HG02571 (cell line): ENCODE measurements at regions not wholly inside any gene's neighbourhood (a gene's known extent, or its start where the extent isn't known, plus 50 kb on each side); places are given as distances from the start of the nearest gene placed in this dataset.

Experiments used
- ATAC-seq: cut with Tn5 transposase; IDR thresholded peaks from one replicate; pipeline ENCODE4 v1.9.1; 2021; ENCODE audit warnings: mild to moderate bottlenecking, moderate library complexity; ENCODE audit not compliant: unreplicated experiment

DNA sequence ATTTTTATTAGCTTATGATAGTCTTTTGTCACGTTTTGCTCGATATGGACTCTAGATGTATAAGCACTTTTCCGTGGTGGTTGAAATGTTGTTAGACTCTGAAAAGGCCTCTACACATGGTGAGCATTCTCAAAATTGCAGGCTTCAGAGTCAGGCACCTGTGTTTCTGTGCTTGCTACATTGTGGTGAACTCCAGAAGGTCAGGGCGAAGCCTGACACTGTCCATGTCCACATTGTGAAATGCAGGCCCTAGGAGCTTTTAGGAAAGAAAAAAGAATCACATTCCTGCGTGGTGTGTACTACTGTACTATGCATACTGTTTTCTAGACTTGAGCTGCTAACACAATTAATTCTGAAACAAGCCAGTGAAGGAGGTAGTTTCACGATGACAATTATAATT lies 86.3 kb downstream of the HS3ST1 start:
- ATAC-seq, result no peak

DNA sequence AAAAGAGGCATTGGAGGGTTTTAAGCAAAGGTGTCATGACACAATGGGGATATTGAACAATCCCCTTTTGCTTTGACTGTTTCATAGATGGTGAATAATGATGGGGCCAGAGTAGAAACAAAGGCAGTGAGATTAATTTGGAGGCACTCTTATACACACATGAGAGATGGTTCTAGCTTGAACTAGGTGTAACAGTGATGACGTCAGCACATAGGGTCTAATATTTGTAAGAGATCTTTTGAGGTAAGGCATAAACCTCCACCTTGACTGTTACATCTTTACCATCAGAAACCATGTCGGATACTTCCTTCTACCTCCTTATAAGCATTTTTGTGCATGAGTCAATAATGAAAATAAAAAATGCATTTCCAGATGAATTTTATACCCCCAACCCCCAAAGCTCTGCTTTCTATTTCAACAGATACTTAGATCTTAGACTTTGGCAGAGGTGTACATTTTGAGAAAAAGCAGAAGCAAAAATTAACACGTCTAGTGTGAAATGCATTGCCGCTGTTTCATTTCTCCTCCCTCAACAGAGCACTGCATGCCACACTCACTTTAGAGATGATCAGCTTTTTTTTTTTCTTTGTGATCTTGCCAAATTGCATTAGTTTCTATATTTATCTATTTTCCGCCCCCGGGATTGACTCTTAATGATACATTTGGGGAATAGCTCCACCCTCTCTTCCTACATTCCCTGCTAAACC lies 87.2 kb downstream of the HS3ST1 start:
- ATAC-seq, result no peak

DNA sequence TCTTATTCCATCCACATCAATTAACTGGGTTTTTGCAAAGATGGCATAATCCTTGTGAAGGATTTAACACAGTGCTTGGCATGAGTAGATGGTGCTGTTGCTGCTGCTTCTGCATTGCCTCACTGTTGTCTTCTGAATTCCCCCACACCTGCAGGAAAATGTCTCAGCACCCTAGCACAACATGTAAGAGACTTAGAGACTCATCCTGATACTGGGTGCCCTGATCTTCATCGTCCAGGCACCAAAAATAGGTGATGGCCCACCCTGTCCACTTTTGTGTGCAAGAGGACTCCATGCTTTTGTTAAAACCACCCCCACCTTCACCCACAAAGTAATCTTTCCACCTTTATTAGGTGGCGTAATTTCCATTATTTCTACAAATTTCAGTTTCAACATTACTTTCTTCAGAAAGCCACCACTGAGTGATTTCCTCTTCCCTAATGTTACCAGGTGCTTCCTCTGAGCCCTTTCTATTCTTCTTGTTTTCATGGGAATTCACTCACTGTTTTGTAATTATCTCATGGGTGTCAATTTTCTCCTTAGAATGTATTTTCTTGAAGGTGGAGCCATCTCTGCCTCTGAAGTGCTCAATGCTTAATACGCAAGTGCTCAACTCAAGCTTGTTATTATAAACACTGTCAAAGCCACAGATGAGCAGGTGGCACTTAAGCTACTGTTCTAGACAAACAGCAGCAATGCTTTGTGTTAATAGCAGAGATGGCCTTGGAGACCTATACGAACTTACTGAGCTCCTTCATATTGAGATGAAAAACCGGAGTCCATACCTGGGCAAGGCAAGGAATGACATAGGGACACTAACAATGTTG lies 89.5 kb downstream of the HS3ST1 start:
- no peak for ATAC-seq

DNA sequence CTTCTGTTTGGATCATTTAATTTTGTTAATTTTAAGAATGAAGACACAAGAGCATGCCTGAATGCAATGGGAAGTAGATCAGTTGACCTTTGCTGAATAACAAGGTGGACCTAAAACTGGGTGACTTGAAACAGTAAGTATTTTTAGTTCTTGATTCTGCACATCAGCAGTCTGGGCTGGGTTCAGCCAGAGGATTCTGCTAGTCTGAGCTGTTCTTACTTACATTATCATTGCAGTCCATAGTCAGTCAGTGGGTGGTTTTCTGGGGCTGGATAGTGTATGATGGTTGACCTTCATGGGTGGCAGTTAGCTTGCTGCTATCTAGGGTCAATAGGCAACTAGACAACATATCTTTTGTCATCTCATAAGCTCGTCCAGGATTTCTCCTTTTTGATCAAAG lies 91.4 kb downstream of the HS3ST1 start:
- ATAC-seq, result no peak

DNA sequence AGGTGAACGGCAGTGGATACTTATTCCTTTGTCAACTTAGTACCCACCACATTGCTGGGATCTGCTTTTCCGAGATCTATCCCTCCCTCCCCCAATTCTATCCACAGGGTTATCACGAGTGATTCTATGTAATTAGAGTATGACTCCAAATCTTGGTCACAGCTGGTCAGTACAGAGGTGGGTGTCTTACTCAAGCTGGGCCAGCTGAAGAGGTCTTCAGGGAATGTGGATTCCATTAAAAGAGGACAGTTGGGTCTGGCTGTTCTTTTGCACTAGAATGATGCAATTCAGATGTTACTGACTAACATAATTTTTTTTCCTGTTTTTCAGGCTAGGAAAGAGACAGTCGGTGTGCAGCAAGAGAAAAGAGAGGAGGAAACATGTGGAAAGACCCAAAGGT lies 92.3 kb downstream of the HS3ST1 start:
- no peak for ATAC-seq

DNA sequence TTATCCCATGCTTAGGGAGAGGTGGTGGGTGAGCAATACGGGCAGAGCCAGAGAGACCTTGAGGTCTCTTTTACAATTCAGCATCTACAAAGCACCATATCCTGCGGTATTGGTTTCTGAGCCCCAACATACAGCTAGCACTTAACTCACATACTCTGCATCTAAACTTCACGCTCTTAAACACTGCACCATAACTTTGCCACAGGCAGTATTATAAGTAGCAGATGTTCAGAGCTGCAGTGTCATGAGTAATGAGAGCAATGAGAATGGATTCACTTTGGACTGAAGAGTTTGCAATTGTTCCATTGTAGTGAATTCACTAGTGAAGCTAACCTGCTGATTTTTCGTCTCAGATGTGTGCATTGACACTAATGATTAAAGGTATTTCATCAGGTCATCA lies 93.8 kb downstream of the HS3ST1 start:
- no peak for ATAC-seq

DNA sequence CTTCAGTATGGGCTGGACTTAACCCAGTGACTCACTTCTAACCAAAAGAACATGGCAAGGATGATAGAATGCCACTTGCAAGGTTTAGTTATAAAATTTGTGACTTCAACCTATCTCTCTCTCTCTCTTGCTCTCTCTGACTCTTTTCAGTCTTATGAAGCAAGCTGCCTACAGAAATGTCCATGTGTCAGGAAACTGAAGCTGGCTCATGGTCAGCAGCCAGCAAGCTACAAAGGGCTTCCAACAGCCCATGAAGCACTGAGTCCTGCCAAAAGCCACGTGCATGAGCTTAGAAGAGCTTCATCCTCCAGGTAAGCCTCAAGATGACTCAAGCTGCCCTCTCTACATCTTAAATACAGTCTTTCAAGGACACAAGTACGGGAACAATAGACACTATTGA lies 100.3 kb downstream of the HS3ST1 start:
- ATAC-seq, result no peak

DNA sequence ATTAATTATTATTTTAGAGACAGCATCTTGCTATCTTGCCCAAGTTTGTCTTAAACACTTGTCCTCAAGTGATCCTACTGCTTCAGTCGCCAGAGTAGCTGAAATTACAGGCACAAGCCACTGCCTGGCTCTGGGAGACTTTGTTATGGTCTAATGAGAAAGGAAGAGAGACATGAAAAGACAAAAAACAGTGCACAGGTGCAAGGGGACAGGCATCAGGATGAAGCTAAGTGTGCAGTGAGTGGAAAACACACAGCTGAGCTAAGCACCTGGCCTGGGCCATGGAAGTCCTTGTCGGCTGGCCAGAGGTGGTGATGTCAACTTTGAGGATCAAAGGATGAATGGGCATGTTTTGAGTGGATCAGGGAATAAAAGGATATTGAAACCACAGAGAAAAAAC lies 102.7 kb downstream of the HS3ST1 start:
- ATAC-seq, result no peak

DNA sequence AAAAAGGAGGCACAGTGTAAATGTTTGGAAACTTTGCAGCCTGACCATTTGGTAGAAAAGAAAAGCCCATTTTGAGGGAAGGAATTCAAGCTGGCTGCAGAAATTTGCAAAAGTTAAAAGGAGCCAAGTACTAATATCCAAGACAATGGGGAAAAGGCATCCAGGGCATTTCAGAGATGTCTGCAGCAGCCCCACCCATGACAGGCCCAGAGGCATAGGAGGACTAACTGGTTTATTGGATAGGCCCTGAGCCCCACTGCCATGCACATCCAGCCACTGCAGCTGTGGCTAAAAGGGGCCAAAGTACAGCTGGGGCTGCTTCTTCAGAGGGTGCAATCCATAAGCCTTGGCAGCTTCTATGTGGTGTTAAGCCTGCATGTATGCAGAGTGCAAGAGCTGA lies 104.9 kb downstream of the HS3ST1 start:
- no peak for ATAC-seq

DNA sequence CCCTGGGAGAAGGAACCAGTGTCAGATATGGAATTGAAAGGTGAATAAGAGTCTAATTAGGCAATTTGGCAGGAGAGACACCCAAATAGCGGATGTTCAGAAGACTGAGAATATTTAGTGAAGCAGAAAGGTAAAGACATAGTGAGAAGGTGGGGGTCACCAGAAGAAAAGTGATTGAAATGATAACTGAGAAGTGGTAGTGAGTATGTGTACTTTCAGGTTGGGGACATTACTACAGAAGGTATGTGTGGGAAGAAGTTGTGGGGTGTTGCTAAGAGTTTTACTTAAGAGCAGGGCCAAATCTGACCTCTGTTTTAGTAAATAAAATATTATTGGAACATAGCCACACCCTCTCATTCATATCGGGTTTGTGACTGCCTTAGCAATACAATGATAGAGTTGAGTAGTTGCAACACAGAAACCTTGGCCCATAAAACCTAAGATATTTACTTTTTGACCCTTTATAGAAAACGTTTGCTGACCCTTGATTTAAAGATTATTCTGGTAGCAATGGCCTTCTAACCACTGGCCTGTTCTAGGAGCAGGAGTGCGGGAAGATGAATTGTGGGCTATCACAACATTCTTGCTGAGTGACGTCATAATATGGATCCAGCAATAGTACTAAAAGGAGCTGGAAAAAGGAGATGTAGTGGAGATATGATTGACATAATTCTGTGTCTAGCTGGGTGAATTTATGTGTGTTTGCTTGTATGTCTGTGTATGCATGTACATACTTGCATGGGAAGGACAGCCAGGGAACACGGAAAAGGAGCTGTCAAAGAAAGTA lies 115.3 kb downstream of the HS3ST1 start:
- ATAC-seq, result no peak

DNA sequence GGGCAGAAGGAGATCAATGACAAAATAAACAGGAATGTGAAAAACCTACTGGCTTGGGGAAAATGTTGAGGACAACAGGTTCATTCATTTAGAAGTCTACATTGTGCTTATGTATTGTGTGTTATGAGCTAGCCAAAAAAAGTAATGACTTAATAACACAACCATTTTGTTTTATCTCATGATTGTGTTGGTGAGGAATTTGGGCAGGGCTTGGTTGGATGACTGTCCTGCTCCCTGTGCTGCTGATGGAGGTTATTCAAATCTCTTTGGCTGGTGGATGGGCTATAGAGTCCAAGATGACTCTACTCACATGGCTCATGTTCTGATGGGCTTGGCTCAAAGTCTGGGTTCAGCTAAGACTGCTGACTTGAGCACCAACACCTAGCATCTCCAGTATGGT lies 116.3 kb downstream of the HS3ST1 start:
- ATAC-seq, result no peak

DNA sequence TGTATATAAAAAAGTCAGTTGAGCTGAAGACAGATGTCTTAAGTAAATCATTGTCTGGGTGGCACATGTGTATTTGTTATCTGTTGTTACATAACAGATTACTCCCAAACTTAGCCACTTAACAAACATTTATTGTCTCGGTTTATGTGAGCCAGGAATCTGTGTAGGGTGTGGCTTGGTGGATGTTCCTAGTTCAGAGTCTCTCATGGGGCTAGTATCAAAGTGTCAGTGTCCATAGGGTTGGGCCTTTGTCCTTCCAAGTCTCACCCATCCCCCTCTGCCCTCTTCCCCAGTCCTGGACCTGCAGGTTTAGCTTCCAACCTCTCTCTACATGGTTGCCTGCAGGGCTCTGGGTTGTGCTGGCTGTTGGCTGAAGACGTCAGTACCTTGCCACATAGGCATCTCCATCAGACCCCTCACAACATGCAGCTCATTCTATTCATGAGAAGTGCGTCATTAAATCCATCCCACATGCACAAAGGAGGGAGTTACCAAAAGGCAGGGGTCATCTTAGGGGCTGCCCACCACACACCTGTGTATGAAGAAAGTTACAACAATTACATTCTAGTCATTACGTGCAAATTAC lies 127.5 kb downstream of the HS3ST1 start:
- ATAC-seq, result no peak

DNA sequence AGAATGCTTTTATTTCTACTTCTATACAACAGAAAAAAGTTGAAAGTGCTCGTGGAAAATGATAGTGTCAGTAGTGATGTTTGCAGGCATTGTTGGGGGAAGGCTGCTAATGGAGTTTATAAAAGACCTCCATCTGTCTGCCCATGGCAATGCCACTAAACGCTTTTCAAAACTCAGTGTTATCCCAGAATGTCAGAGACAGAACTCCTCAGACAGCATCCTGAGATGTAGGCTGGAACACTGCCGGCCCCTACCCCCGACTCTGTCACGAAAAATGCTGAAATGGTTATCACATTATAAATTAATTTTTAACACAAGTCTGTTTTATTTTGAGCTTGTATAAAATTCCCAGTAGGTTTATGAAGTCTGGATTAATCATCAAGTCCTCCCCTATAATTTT lies 128.9 kb downstream of the HS3ST1 start:
- no peak for ATAC-seq

DNA sequence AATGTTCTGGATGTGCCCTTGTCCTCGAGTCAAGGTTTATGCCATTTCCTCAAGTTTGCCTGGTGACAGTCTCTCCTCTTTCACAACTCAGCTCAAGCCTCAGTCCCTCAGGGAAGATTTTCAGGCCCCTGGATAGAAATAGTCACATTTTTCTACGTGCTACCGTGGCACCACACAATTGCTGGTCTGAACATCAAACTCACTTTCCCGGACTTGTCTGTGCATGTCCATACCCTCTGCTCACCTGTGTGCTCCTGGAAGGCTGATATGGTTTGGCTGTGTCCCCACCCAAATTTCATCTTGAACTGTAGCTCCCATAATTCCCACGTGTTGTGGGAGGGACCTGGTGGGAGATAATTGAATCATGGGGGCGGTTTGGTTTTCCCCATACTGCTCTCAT lies 129.7 kb downstream of the HS3ST1 start:
- no peak for ATAC-seq

DNA sequence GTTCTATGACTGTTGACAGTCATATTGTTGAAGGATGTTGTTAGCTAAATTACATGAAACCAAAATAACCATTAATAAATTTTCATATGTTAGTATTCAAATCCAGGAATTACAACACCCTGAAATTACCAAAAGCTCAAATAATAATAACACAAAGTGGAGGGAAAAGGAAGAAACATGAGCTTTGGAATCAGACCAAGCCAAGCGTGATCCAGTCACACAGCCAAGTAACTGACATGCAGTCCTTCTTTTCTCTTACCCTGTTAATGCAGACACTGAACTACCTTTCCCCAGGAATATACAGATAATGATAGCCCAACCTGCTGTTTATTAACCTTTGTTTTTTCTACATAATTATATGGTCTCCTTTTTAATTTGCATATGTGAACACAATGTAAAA lies 130.2 kb downstream of the HS3ST1 start:
- no peak for ATAC-seq

DNA sequence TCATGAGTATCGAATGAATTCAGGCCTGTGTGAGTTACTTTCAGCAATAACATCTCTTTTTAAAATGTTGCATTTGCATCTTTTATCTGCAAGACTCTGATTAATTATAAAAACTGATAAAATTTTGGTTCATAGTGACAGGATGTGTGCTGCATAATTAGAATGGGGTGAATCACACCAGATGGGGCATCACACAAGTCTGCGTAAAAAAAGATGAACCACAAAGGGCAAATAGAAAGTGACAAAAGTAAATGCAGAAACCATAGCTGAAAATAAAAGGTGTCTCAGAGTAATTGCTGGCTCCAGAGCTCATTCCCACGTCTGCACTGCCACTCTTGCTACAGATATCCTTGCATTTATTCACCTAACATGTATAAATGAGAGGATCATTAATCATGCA lies 131.1 kb downstream of the HS3ST1 start:
- no peak for ATAC-seq

DNA sequence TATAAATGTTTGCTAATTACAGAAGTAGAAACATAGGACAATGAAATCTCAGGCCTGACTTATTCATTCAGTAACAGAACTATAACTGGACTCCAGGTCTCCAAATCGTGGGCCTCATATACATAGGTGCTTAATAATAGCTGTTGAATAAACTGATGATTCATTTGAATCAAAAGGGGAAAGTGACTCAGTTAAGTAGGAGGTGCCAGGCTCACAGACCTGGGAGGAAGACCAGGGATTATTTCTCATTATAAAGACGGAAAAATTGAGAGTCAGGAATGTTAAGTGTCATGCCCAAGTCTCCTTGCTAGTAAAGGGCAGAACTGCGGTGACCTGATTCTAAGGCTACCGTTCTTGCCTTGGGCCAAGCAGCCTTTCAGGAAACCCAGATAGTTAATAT lies 131.5 kb downstream of the HS3ST1 start:
- no peak for ATAC-seq

DNA sequence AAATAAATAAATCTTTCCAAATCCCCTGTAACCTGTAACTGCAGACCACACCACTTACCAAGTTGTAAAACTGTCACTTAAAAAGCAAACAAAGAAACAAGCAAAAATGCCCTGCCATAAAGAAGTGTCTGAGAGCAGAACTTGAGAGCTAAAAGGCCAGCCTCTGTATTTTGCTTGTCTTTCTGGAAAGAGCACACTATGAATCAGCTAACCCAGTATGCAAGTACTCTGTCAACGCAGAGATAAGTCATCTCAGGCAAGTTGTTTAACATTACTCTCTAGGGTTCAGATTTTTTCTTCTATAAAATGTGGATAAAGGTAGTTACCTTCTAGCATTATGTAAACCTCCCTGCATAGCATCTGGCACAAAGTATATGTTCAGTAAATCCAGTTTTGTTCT lies 134.8 kb downstream of the HS3ST1 start:
- ATAC-seq, result no peak

DNA sequence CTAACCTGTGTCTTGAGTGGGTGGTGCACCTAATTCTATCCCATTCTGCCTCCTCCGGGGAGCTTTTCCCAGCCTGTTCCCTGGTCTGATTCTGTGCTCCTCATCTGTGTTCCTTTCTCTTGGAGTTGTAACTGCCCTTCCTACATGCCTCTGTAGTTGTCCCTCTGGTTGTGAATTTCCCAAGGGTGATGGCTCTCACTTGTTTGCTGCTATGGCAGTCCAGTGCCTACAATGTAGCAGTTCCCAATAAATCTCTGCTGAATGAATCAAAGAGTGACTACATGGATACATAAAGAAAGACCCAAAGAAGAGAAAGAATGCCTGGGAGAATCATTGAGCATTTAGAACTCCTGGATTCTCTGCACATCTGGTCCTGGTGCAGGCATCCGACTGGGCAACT lies 141.6 kb downstream of the HS3ST1 start:
- no peak for ATAC-seq

DNA sequence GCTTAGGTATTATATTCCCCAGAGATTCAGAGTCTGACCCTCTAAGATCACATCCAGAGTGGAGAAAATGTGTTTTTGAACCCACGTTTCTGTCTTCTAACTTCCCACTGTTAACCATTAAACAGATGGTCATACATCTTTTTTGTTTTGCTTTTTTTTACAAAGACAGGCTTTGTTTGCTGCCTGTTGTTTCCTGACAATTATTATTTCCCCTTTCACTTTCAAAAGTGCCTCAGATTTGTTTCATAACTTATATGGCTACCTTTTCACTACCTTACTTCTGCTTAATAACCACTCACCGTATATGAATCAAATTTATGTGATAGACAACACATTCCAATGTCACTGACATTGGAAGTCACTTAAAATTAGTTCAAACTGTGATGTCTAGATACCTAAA lies 142.2 kb downstream of the HS3ST1 start:
- ATAC-seq, result no peak

DNA sequence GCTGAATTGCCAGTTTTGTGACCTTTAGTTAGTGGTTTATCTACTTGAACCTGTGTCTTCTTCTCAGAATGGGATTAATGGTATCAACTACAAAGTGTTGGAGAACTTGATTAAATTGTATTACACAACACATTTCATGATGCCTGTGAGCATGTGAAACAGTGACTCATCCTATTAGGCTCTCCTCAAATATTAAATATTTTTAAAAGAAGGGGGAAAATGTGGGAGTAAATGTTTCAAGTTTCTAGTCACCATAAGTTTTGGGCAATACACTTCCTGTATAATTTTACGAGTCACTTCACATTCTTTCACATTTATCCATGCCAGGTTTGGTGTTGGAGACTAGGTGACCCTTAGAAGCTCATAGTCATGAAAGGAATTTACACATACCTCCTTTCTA lies 147.0 kb downstream of the HS3ST1 start:
- no peak for ATAC-seq
